H9 (cell line): ENCODE measurements at regions not wholly inside any gene's neighbourhood (a gene's known extent, or its start where the extent isn't known, plus 50 kb on each side); places are given as distances from the start of the nearest gene placed in this dataset.

Experiments
- DNase-seq: peaks from one replicate; pipeline ENCODE4 v3.0.0-alpha.2; 2017
- H2AFZ ChIP-seq: one replicate; pipeline ENCODE4 v1.6.1; 2013; ENCODE audit warnings: mild to moderate bottlenecking, low read length, control low read depth, moderate library complexity
- H2AK5ac ChIP-seq: 2 replicates; pipeline ENCODE4 v1.6.1; 2013; ENCODE audit warnings: low read length, control low read depth, mixed read lengths; ENCODE audit not compliant: insufficient read length
- H2BK120ac ChIP-seq: one replicate; pipeline ENCODE4 v1.6.1; 2013; ENCODE audit warnings: low read depth, mild to moderate bottlenecking, low read length, control low read depth, inconsistent platforms; ENCODE audit not compliant: poor library complexity, severe bottlenecking
- H2BK12ac ChIP-seq: 2 replicates; pipeline ENCODE4 v1.6.1; 2013; ENCODE audit warnings: low read length, control low read depth, mixed read lengths, low read depth; ENCODE audit not compliant: insufficient read length
- H2BK15ac ChIP-seq: 2 replicates; pipeline ENCODE4 v1.6.1; 2013; ENCODE audit warnings: low read depth, low read length, control low read depth
- H2BK20ac ChIP-seq: one replicate; pipeline ENCODE4 v1.6.1; 2013; ENCODE audit warnings: low read depth, mild to moderate bottlenecking, low read length, control low read depth, inconsistent platforms; ENCODE audit not compliant: poor library complexity, severe bottlenecking
- H2BK5ac ChIP-seq: 2 replicates; pipeline ENCODE4 v1.6.1; 2013; ENCODE audit warnings: low read length, control low read depth, mixed read lengths; ENCODE audit not compliant: insufficient read length
- H3K14ac ChIP-seq: 2 replicates; pipeline ENCODE4 v1.6.1; 2013; ENCODE audit warnings: low read length, control low read depth; ENCODE audit not compliant: insufficient read depth
- H3K18ac ChIP-seq: 2 replicates; pipeline ENCODE4 v1.6.1; 2013; ENCODE audit warnings: low read depth, mild to moderate bottlenecking, mixed read lengths, low read length, control low read depth; ENCODE audit not compliant: insufficient read length
- H3K23ac ChIP-seq: 2 replicates; pipeline ENCODE4 v1.6.1; 2013; ENCODE audit warnings: low read length, control low read depth, mixed read lengths, low read depth; ENCODE audit not compliant: insufficient read length
- H3K23me2 ChIP-seq: 2 replicates; pipeline ENCODE4 v1.6.1; 2013; ENCODE audit warnings: low read depth, mild to moderate bottlenecking, mixed read lengths, low read length, control low read depth; ENCODE audit not compliant: insufficient read length, poor library complexity, severe bottlenecking
- H3K27ac ChIP-seq: 2 replicates; pipeline ENCODE4 v1.5.1; 2013; ENCODE audit warnings: low read length, control low read depth, mixed read lengths, low read depth; ENCODE audit not compliant: insufficient read length
- H3K27me3 ChIP-seq: 2 replicates; pipeline ENCODE4 v1.6.1; 2013; ENCODE audit warnings: low read length, control low read depth, inconsistent platforms; ENCODE audit not compliant: insufficient read depth
- H3K4ac ChIP-seq: 2 replicates; pipeline ENCODE4 v1.6.1; 2013; ENCODE audit warnings: low read depth, mild to moderate bottlenecking, control low read depth, inconsistent platforms, low read length, moderate library complexity
- H3K4me1 ChIP-seq: 2 replicates; pipeline ENCODE4 v1.6.1; 2013; ENCODE audit warnings: low read length, control low read depth, inconsistent platforms; ENCODE audit not compliant: insufficient read depth
- H3K4me2 ChIP-seq: 2 replicates; pipeline ENCODE4 v1.6.1; 2013; ENCODE audit warnings: low read length, control low read depth, mixed read lengths; ENCODE audit not compliant: insufficient read length, insufficient read depth
- H3K56ac ChIP-seq: 2 replicates; pipeline ENCODE4 v1.6.1; 2013; ENCODE audit warnings: low read depth, mild to moderate bottlenecking, mixed read lengths, low read length, control low read depth; ENCODE audit not compliant: insufficient read length
- H3K79me1 ChIP-seq: 2 replicates; pipeline ENCODE4 v1.6.1; 2013; ENCODE audit warnings: low read depth, mild to moderate bottlenecking, moderate library complexity, low read length, control low read depth, inconsistent platforms; ENCODE audit not compliant: insufficient read depth, poor library complexity, severe bottlenecking
- H3K79me2 ChIP-seq: 2 replicates; pipeline ENCODE4 v1.6.1; 2013; ENCODE audit warnings: low read length, control low read depth, inconsistent platforms; ENCODE audit not compliant: insufficient read depth
- H3K9ac ChIP-seq: 2 replicates; pipeline ENCODE4 v1.6.1; 2013; ENCODE audit warnings: low read length, control low read depth, mixed read lengths; ENCODE audit not compliant: insufficient read length; ENCODE audit errors: extremely low read depth
- H3K9me3 ChIP-seq: one replicate; pipeline ENCODE4 v1.6.1; 2013; ENCODE audit warnings: low read depth, low read length, inconsistent platforms; ENCODE audit not compliant: control insufficient read depth
- H3T11ph ChIP-seq: one replicate; pipeline ENCODE4 v1.6.1; 2013; ENCODE audit warnings: mild to moderate bottlenecking, low read length, control low read depth, inconsistent platforms
- H4K20me1 ChIP-seq: one replicate; pipeline ENCODE4 v1.6.1; 2013; ENCODE audit not compliant: control insufficient read depth, insufficient read length, insufficient read depth
- H4K5ac ChIP-seq: 2 replicates; pipeline ENCODE4 v1.6.1; 2013; ENCODE audit warnings: low read depth, mild to moderate bottlenecking, mixed read lengths, low read length, control low read depth; ENCODE audit not compliant: insufficient read length
- H4K8ac ChIP-seq: replicated peaks from 2 replicates; pipeline ENCODE4 v1.6.1; 2013; ENCODE audit warnings: low read length, control low read depth, mixed read lengths, low read depth; ENCODE audit not compliant: insufficient read length
- H4K91ac ChIP-seq: 2 replicates; pipeline ENCODE4 v1.6.1; 2013; ENCODE audit warnings: low read depth, mild to moderate bottlenecking, moderate library complexity, mixed read lengths, low read length, control low read depth; ENCODE audit not compliant: insufficient read length
- H3K27ac Mint-ChIP-seq, 3 experiments: 2 replicates in 2 of 3; 3 replicates in 1 of 3; pipeline ENCODE4 v1.8.0; 2020 to 2021; ENCODE audit warnings: mixed read lengths in 3 of 3, mild to moderate bottlenecking in 1 of 3, moderate library complexity in 1 of 3
- H3K27me3 Mint-ChIP-seq: 2 replicates; pipeline ENCODE4 v1.8.0; 2021; ENCODE audit warnings: low read depth, mild to moderate bottlenecking, moderate library complexity, mixed read lengths
- H3K36me3 Mint-ChIP-seq, 3 experiments: 2 replicates in 2 of 3; 3 replicates in 1 of 3; pipeline ENCODE4 v1.8.0; 2020 to 2021; ENCODE audit warnings: low read depth in 3 of 3, mixed read lengths in 3 of 3; ENCODE audit not compliant: insufficient read depth in 1 of 3
- H3K4me1 Mint-ChIP-seq, 2 experiments: 2 replicates each; pipeline ENCODE4 v1.8.0; 2020; ENCODE audit warnings: mixed read lengths in 2 of 2
- H3K4me3 Mint-ChIP-seq, 2 experiments: 2 replicates in 1 of 2; 3 replicates in 1 of 2; pipeline ENCODE4 v1.8.0; 2020 to 2021; ENCODE audit warnings: mild to moderate bottlenecking in 2 of 2, mixed read lengths in 2 of 2, moderate library complexity in 1 of 2
- H3K9me3 Mint-ChIP-seq, 2 experiments: 2 replicates in 1 of 2; 3 replicates in 1 of 2; pipeline ENCODE4 v1.8.0; 2020; ENCODE audit warnings: mild to moderate bottlenecking in 2 of 2, mixed read lengths in 2 of 2, moderate library complexity in 1 of 2
- WGBS: extraction: QIAGEN DNeasy Blood & Tissue Kit; methylation state at CpG from one replicate; pipeline ENCODE4 v1.1.7; 2013; ENCODE audit warnings: missing lambda C conversion rate, low lambda C conversion rate, mixed read lengths; ENCODE audit not compliant: insufficient read length; ENCODE audit errors: extremely low coverage; 5-methylcytosine and 5-hydroxymethylcytosine counted together
- TF ChIP-seq, protein P1 (sequence below): fragments of 200-600 bp; sonication (generic); conservative IDR thresholded peaks from 3 replicates; pipeline ENCODE4 v1.8.0; 2021; ENCODE audit warnings: antibody characterized with exemption, mild to moderate bottlenecking

DNA sequence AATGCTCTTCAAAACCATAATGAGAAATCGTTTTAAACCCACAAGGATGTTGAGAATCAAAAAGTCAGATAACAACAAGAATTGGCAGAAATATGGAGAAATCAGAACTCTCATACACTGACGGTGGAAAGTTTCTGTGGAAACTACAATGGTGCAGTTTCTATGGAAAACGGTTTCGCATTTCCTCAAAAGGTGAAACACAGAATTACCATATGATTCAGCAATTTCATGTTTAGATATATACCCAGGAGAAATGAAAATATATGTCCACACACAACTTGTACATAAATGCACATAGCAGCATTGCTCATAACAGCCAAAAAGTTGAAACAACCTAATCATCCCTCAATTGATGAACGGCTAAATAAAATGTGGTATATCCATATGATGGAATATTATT, 218.2 kb downstream of the ARL4A start:
- H3K4ac ChIP-seq: no peak overlapping the region
- H3K14ac ChIP-seq: no peak overlapping the region
- no peak overlapping the region for H2AK5ac ChIP-seq
- H4K5ac ChIP-seq: no peak overlapping the region
- no peak overlapping the region for H2BK5ac ChIP-seq
- Mint-ChIP-seq H3K27ac (no peak overlapping the region), H3K27me3 (no peaks in the 10 kb centered on the region; the same call in 1 of the 2 replicates), H3K9me3 (no peaks in the 10 kb centered on the region), H3K4me1 (peaks cover 4% of the 10 kb centered on the region in 2 experiments; a peak in 2 of 4 replicates), H3K36me3 (no peaks in the 10 kb centered on the region), H3K4me3 (no peak overlapping the region)
- H4K8ac ChIP-seq: no peak overlapping the region
- no peaks in the 10 kb centered on the region for H3K27me3 ChIP-seq
- TF ChIP-seq, protein P1, sequence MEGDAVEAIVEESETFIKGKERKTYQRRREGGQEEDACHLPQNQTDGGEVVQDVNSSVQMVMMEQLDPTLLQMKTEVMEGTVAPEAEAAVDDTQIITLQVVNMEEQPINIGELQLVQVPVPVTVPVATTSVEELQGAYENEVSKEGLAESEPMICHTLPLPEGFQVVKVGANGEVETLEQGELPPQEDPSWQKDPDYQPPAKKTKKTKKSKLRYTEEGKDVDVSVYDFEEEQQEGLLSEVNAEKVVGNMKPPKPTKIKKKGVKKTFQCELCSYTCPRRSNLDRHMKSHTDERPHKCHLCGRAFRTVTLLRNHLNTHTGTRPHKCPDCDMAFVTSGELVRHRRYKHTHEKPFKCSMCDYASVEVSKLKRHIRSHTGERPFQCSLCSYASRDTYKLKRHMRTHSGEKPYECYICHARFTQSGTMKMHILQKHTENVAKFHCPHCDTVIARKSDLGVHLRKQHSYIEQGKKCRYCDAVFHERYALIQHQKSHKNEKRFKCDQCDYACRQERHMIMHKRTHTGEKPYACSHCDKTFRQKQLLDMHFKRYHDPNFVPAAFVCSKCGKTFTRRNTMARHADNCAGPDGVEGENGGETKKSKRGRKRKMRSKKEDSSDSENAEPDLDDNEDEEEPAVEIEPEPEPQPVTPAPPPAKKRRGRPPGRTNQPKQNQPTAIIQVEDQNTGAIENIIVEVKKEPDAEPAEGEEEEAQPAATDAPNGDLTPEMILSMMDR: no peak
- H3K79me1 ChIP-seq: no peaks in the 10 kb centered on the region
- H3T11ph ChIP-seq: no peak overlapping the region
- no peaks in the 10 kb centered on the region for H3K23me2 ChIP-seq
- H3K23ac ChIP-seq: no peak overlapping the region
- H2BK120ac ChIP-seq: no peak overlapping the region
- no CpG with 5 or more reads among the region's 5 CpGs for WGBS
- no peak for DNase-seq
- no peak overlapping the region for H3K27ac ChIP-seq
- no peaks in the 10 kb centered on the region for H3K9me3 ChIP-seq
- H2BK15ac ChIP-seq: no peak overlapping the region
- H3K18ac ChIP-seq: no peak overlapping the region
- H2BK20ac ChIP-seq: no peak overlapping the region
- H3K9ac ChIP-seq: no peak overlapping the region
- no peaks in the 10 kb centered on the region for H4K20me1 ChIP-seq
- H3K4me2 ChIP-seq: no peak overlapping the region
- no peak overlapping the region for H3K56ac ChIP-seq
- no peak overlapping the region for H2BK12ac ChIP-seq
- H3K79me2 ChIP-seq: no peaks in the 10 kb centered on the region
- H4K91ac ChIP-seq: no peak overlapping the region
- no peaks in the 10 kb centered on the region for H3K4me1 ChIP-seq
- no peak overlapping the region for H2AFZ ChIP-seq
